MM.1S (cell line): ENCODE measurements at regions not wholly inside any gene's neighbourhood (a gene's known extent, or its start where the extent isn't known, plus 50 kb on each side); places are given as distances from the start of the nearest gene placed in this dataset.

Experiments used
- CTCF ChIP-seq: fragments of 300-600 bp; sonication (generic); IDR thresholded peaks from 2 replicates; pipeline ENCODE4 v1.5.1; 2016; ENCODE audit warnings: antibody characterized with exemption, low read length, mixed read lengths
- EZH2 ChIP-seq: fragments of 300-600 bp; sonication (generic); optimal IDR thresholded peaks from 2 replicates; pipeline ENCODE3; 2017; ENCODE audit warnings: low read depth, mild to moderate bottlenecking, antibody characterized with exemption, low read length, mixed read lengths
- EZH2phosphoT487 ChIP-seq: fragments of 300-600 bp; sonication (generic); IDR thresholded peaks from 2 replicates; pipeline ENCODE4 v1.6.1; 2018; ENCODE audit warnings: antibody characterized with exemption, low read length

- TF ChIP-seq CTCF (no peak), EZH2 (no peak), EZH2phosphoT487 (no peak)
These were observed 49.8 kb upstream of the TESK1 start for GRCh38 chr9:35555246-35555701.
